ENCODE measurements at regions not wholly inside any gene's neighbourhood (a gene's known extent, or its start where the extent isn't known, plus 50 kb on each side); places are given as distances from the start of the nearest gene placed in this dataset.

GRCh38 chr1:4375812-4376211, 278.6 kb upstream of the AJAP1 start:
- DNase-seq (ENCODE audit: low spot score), result no peak

- no peak for DNase-seq (ENCODE audit: low spot score)
Measured at GRCh38 chr1:4379451-4380175, 274.8 kb upstream of the AJAP1 start.

- DNase-seq (ENCODE audit: low spot score), result no peak
Measured at GRCh38 chr1:4380564-4381168, 273.7 kb upstream of the AJAP1 start.

- no peak for DNase-seq (ENCODE audit: low spot score)
Measured at GRCh38 chr1:4393191-4393590, 261.2 kb upstream of the AJAP1 start.

GRCh38 chr1:4394366-4394765, 260.0 kb upstream of the AJAP1 start:
- DNase-seq (ENCODE audit: low spot score), result no peak

GRCh38 chr1:4395158-4395557, 259.3 kb upstream of the AJAP1 start:
- no peak for DNase-seq (ENCODE audit: low spot score)

GRCh38 chr1:4395676-4396075, 258.7 kb upstream of the AJAP1 start:
- DNase-seq (ENCODE audit: low spot score), result no peak

GRCh38 chr1:4396551-4396950, 257.9 kb upstream of the AJAP1 start:
- no peak for DNase-seq (ENCODE audit: low spot score)

- no peak for DNase-seq (ENCODE audit: low spot score)
Measured at GRCh38 chr1:4397196-4397595, 257.2 kb upstream of the AJAP1 start.

- no peak for DNase-seq (ENCODE audit: low spot score)
Measured at GRCh38 chr1:4402032-4402431, 252.4 kb upstream of the AJAP1 start.

- DNase-seq (ENCODE audit: low spot score), result no peak
Measured at GRCh38 chr1:4404854-4405590, 249.4 kb upstream of the AJAP1 start.

- DNase-seq (ENCODE audit: low spot score), result no peak
Measured at GRCh38 chr1:4407851-4408250, 246.6 kb upstream of the AJAP1 start.

- no peak for DNase-seq (ENCODE audit: low spot score)
Measured at GRCh38 chr1:4408380-4408779, 246.0 kb upstream of the AJAP1 start.

- DNase-seq (ENCODE audit: low spot score), result no peak
Measured at GRCh38 chr1:4411862-4412261, 242.5 kb upstream of the AJAP1 start.

- DNase-seq (ENCODE audit: low spot score), result no peak
Measured at GRCh38 chr1:4415476-4415875, 238.9 kb upstream of the AJAP1 start.

- no peak for DNase-seq (ENCODE audit: low spot score)
Measured at GRCh38 chr1:4416189-4416588, 238.2 kb upstream of the AJAP1 start.

- DNase-seq (ENCODE audit: low spot score), result no peak
Measured at GRCh38 chr1:4418021-4418420, 236.4 kb upstream of the AJAP1 start.

GRCh38 chr1:4421986-4422385, 232.4 kb upstream of the AJAP1 start:
- no peak for DNase-seq (ENCODE audit: low spot score)

GRCh38 chr1:4422504-4423289, 231.7 kb upstream of the AJAP1 start:
- no peak for DNase-seq (ENCODE audit: low spot score)

- no peak for DNase-seq (ENCODE audit: low spot score)
Measured at GRCh38 chr1:4424254-4424653, 230.2 kb upstream of the AJAP1 start.

- DNase-seq (ENCODE audit: low spot score), result no peak
Measured at GRCh38 chr1:4424766-4425165, 229.6 kb upstream of the AJAP1 start.

GRCh38 chr1:4425892-4426291, 228.5 kb upstream of the AJAP1 start:
- no peak for DNase-seq (ENCODE audit: low spot score)

- DNase-seq (ENCODE audit: low spot score), result no peak
Measured at GRCh38 chr1:4428711-4429110, 225.7 kb upstream of the AJAP1 start.

Data from CD4-positive, alpha-beta T cell treated with Interleukin-15 for 4 hours (primary cell).